HCT116 (cell line): ENCODE measurements at regions not wholly inside any gene's neighbourhood (a gene's known extent, or its start where the extent isn't known, plus 50 kb on each side); places are given as distances from the start of the nearest gene placed in this dataset.

Source experiments
- ATAC-seq: fragments of 200-7000 bp; cut with Tn5 transposase; 2 replicates; pipeline ENCODE4 v1.9.1; 2020; ENCODE audit warnings: mild to moderate bottlenecking, moderate library complexity
- BruUV-seq: library from RNA; stranded (reverse); fragments of 400-500 nt; replicated peaks from 2 replicates; lab custom pipeline; 2021; lab: Mats Ljungman, UMichigan
- CTCF ChIA-PET: fragments of 300-600 bp; sonication (Branson Sonifier 250); formaldehyde crosslinking; loops from one replicate; lab custom pipeline; 2021; ENCODE audit warnings: antibody characterized with exemption; lab: Charles Lee
- POLR2A ChIA-PET: fragments of 300-600, 350-600 bp; sonication (Branson Sonifier 250); formaldehyde crosslinking; loops from one replicate; lab custom pipeline; 2021; ENCODE audit warnings: antibody characterized with exemption; lab: Charles Lee
- RAD21 ChIA-PET, 2 experiments: fragments of 300-600 bp; sonication (Branson Sonifier 250); formaldehyde crosslinking; loops; one replicate each; lab custom pipeline; 2023; ENCODE audit warnings: low total read pairs in 2 of 2; ENCODE audit not compliant: uncharacterized antibody in 2 of 2, unreplicated experiment in 2 of 2, low non-redundant PET in 1 of 2; lab: Charles Lee
- DNase-seq: peaks from one replicate; pipeline ENCODE4 v3.0.0-alpha.2; 2010; ENCODE audit warnings: low read depth, low spot score
- H2AFZ ChIP-seq: fragments of 200-600 bp; shearing (Covaris generic), sonication (generic); 2 replicates; pipeline ENCODE4 v1.6.1; 2017; ENCODE audit warnings: low read depth, mixed run types, mixed read lengths, antibody characterized with exemption, low read length; ENCODE audit not compliant: poor library complexity, severe bottlenecking
- H3K27ac ChIP-seq: 2 replicates; pipeline ENCODE4 v1.5.1; 2012; ENCODE audit warnings: low read depth, low read length
- H3K27me3 ChIP-seq: fragments of 200-600 bp; sonication (generic); 2 replicates; pipeline ENCODE4 v1.6.1; 2016; ENCODE audit warnings: mixed run types, low read length, mixed read lengths; ENCODE audit not compliant: insufficient read depth
- H3K36me3 ChIP-seq, 2 experiments: fragments of 200-500 bp in 1 of 2; fragments of 200-600 bp in 1 of 2; sonication (Bioruptor generic) in 1 of 2; sonication (generic) in 1 of 2; 2 replicates each; pipeline versions ENCODE4 v1.5.1 to v1.6.1; 2014 to 2016; ENCODE audit warnings: low read length in 2 of 2, inconsistent platforms in 1 of 2, mixed read lengths in 1 of 2, mixed run types in 1 of 2; ENCODE audit not compliant: insufficient read depth in 2 of 2, control insufficient read depth in 1 of 2
- H3K4me1 ChIP-seq, 2 experiments: fragments of 200-600 bp in 1 of 2; sonication (generic) in 1 of 2; 2 replicates each; pipeline versions ENCODE4 v1.5.1 to v1.6.1; 2012 to 2017; ENCODE audit warnings: low read length in 2 of 2, inconsistent platforms in 1 of 2, mild to moderate bottlenecking in 1 of 2, mixed read lengths in 1 of 2, mixed run types in 1 of 2, moderate library complexity in 1 of 2; ENCODE audit not compliant: insufficient read depth in 2 of 2, control insufficient read depth in 1 of 2
- H3K4me2 ChIP-seq: fragments of 200-600 bp; sonication (generic); 2 replicates; pipeline ENCODE4 v1.6.1; 2017; ENCODE audit warnings: mixed run types, low read length, mixed read lengths
- H3K4me3 ChIP-seq, 2 experiments: fragments of 200-600 bp in 1 of 2; sonication (generic) in 1 of 2; replicated peaks in 1 of 2; 2 replicates each; pipeline ENCODE4 v1.5.1; 2011 to 2016; ENCODE audit warnings: low read length in 2 of 2, control low read depth in 1 of 2, low read depth in 1 of 2, mild to moderate bottlenecking in 1 of 2, mixed read lengths in 1 of 2, mixed run types in 1 of 2
- H3K79me2 ChIP-seq: fragments of 200-600 bp; sonication (generic); 2 replicates; pipeline ENCODE4 v1.6.1; 2017; ENCODE audit warnings: mild to moderate bottlenecking, mixed run types, low read length, moderate library complexity, mixed read lengths; ENCODE audit not compliant: insufficient read depth
- H3K9ac ChIP-seq: fragments of 200-600 bp; sonication (generic); 2 replicates; pipeline ENCODE4 v1.6.1; 2016; ENCODE audit warnings: low read length, mixed read lengths
- H3K9me2 ChIP-seq: fragments of 200-600 bp; sonication (generic), shearing (Covaris generic); 2 replicates; pipeline ENCODE4 v1.6.1; 2017; ENCODE audit warnings: mixed run types, mild to moderate bottlenecking, moderate library complexity; ENCODE audit not compliant: insufficient read depth
- H3K9me3 ChIP-seq, 2 experiments: fragments of 200-500 bp in 1 of 2; fragments of 200-600 bp in 1 of 2; sonication (Bioruptor generic) in 1 of 2; sonication (generic) in 1 of 2; 2 replicates each; pipeline ENCODE4 v1.6.1; 2014 to 2017; ENCODE audit warnings: low read length in 2 of 2, mixed read lengths in 2 of 2, inconsistent platforms in 1 of 2, low read depth in 1 of 2, mild to moderate bottlenecking in 1 of 2, mixed run types in 1 of 2, moderate library complexity in 1 of 2; ENCODE audit not compliant: control insufficient read depth in 1 of 2, insufficient read depth in 1 of 2
- H4K20me1 ChIP-seq: fragments of 200-600 bp; sonication (generic), shearing (Covaris generic); 2 replicates; pipeline ENCODE4 v1.6.1; 2017; ENCODE audit warnings: mixed run types, mild to moderate bottlenecking, moderate library complexity; ENCODE audit not compliant: insufficient read depth
- ATF3 ChIP-seq: IDR thresholded peaks from 2 replicates; pipeline ENCODE4 v1.6.1; 2012
- CBX3 ChIP-seq: IDR thresholded peaks from 2 replicates; pipeline ENCODE4 v1.6.1; 2012; ENCODE audit warnings: low read depth
- CEBPB ChIP-seq: IDR thresholded peaks from 2 replicates; pipeline ENCODE4 v1.6.1; 2012; ENCODE audit warnings: low read depth
- CTCF ChIP-seq, 3 experiments: fragments of 200-600 bp in 1 of 3; sonication (generic) in 1 of 3; IDR thresholded peaks in 2 of 3; conservative IDR thresholded peaks in 1 of 3; 2 replicates each; pipeline ENCODE4 v1.5.1; 2012 to 2017; ENCODE audit warnings: low read depth in 2 of 3, low read length in 2 of 3, antibody characterized with exemption in 1 of 3, borderline replicate concordance in 1 of 3, control low read depth in 1 of 3, mild to moderate bottlenecking in 1 of 3, mixed read lengths in 1 of 3, mixed run types in 1 of 3, moderate library complexity in 1 of 3; ENCODE audit not compliant: insufficient read depth in 1 of 3
- EGR1 ChIP-seq: IDR thresholded peaks from 2 replicates; pipeline ENCODE4 v1.6.1; 2012; ENCODE audit warnings: low read depth
- ELF1 ChIP-seq: IDR thresholded peaks from 2 replicates; pipeline ENCODE4 v1.6.1; 2012; ENCODE audit warnings: low read depth, borderline replicate concordance
- EZH2 ChIP-seq: fragments of 200-600 bp; sonication (generic); IDR thresholded peaks from 2 replicates; pipeline ENCODE4 v1.6.1; 2017; ENCODE audit warnings: antibody characterized with exemption, mixed run types
- EZH2phosphoT487 ChIP-seq: fragments of 200-600 bp; IDR thresholded peaks from 2 replicates; pipeline ENCODE4 v1.6.1; 2018; ENCODE audit warnings: antibody characterized with exemption, borderline replicate concordance
- FOSL1 ChIP-seq: IDR thresholded peaks from 2 replicates; pipeline ENCODE4 v1.6.1; 2012; ENCODE audit warnings: low read depth
- MAX ChIP-seq: IDR thresholded peaks from 2 replicates; pipeline ENCODE4 v1.6.1; 2012
- POLR2A ChIP-seq: IDR thresholded peaks from 2 replicates; pipeline ENCODE4 v1.7.0; 2011; ENCODE audit warnings: borderline replicate concordance; ENCODE audit not compliant: insufficient read depth, insufficient read length; ENCODE audit errors: extremely low read depth
- POLR2AphosphoS5 ChIP-seq: IDR thresholded peaks from 2 replicates; pipeline ENCODE4 v1.6.1; 2011; ENCODE audit warnings: mild to moderate bottlenecking, low read depth, low read length, moderate library complexity
- RAD21 ChIP-seq: IDR thresholded peaks from 2 replicates; pipeline ENCODE4 v1.6.1; 2012; ENCODE audit warnings: low read depth, mild to moderate bottlenecking
- SIN3A ChIP-seq: IDR thresholded peaks from 2 replicates; pipeline ENCODE4 v1.6.1; 2012; ENCODE audit warnings: low read depth
- SRF ChIP-seq: IDR thresholded peaks from 2 replicates; pipeline ENCODE4 v1.6.1; 2012; ENCODE audit warnings: low read depth
- TCF7L2 ChIP-seq: IDR thresholded peaks from 2 replicates; pipeline ENCODE4 v1.7.0; 2011; ENCODE audit warnings: borderline replicate concordance, inconsistent platforms; ENCODE audit not compliant: insufficient read depth, insufficient read length; ENCODE audit errors: extremely low read depth
- YY1 ChIP-seq: IDR thresholded peaks from 2 replicates; pipeline ENCODE4 v1.6.1; 2011; ENCODE audit warnings: low read length, low read depth, moderate library complexity, mild to moderate bottlenecking; ENCODE audit not compliant: insufficient replicate concordance; ENCODE audit errors: extremely low read depth
- ZFX ChIP-seq: fragments of 450-650 bp; IDR thresholded peaks from 2 replicates; pipeline ENCODE4 v1.6.1; 2017
- ZNF274 ChIP-seq: fragments of 200-500 bp; sonication (Bioruptor generic); IDR thresholded peaks from 2 replicates; pipeline ENCODE4 v1.6.1; 2014; ENCODE audit warnings: mild to moderate bottlenecking, low read depth, low read length, inconsistent platforms
- intact Hi-C: fragments of 100-400 bp; cut with micrococcal nuclease; formaldehyde crosslinking; loops from 2 replicates; pipeline ENCODE4 v1.10.0; 2022

GRCh38 chr3:41118461-41119390 is 80.6 kb upstream of the CTNNB1 start:
- no peak for ATAC-seq

GRCh38 chr3:41120460-41120859 is 78.8 kb upstream of the CTNNB1 start:
- Histone ChIP-seq H3K27me3 (no peaks in the 10 kb centered on the region), H3K27ac (no peak overlapping the region), H3K9me2 (no peaks in the 10 kb centered on the region), H3K36me3 (no peaks in the 10 kb centered on the region), H3K79me2 (no peaks in the 10 kb centered on the region), H3K9me3 (no peaks in the 10 kb centered on the region), H3K9ac (no peak overlapping the region), H3K4me1 (peaks cover 12 to 16% of the 10 kb centered on the region in 2 experiments), H3K4me3 (no peak overlapping the region), H2AFZ (no peak overlapping the region), H3K4me2 (no peak overlapping the region), H4K20me1 (no peaks in the 10 kb centered on the region)
- DNase-seq (no peak), ATAC-seq (no peak)
- intact Hi-C loops = no loop called here
- no TSS peak for BruUV-seq
- CTCF ChIA-PET = no interaction called here
- TF ChIP-seq SRF = no peak
- TF ChIP-seq FOSL1 = no peak
- no peak for TF ChIP-seq CTCF (IDR thresholded peaks at IDR 0.05 in 2 of 3, conservative IDR thresholded peaks at IDR 0.05 in 1 of 3; ENCODE audit: borderline replicate concordance in 1 of 3, insufficient read depth in 1 of 3, low read depth in 2 of 3, low read length in 2 of 3)
- TF ChIP-seq ELF1 = no peak
- TF ChIP-seq CEBPB = no peak
- TF ChIP-seq EZH2 = no peak
- no peak for TF ChIP-seq SIN3A
- TF ChIP-seq EZH2phosphoT487 = no peak
- no peak for TF ChIP-seq RAD21
- no peak for TF ChIP-seq ZNF274
- no peak for TF ChIP-seq ATF3
- TF ChIP-seq POLR2AphosphoS5 = no peak
- no peak for TF ChIP-seq YY1
- no peak for TF ChIP-seq MAX
- RAD21 ChIA-PET = no interaction called here
- POLR2A ChIA-PET = no interaction called here

More at GRCh38 chr3:41118461-41119390, 80.6 kb upstream of the CTNNB1 start:
- H2AFZ ChIP-seq = no peak overlapping the region
- no peaks in the 10 kb centered on the region for H4K20me1 ChIP-seq
- H3K27ac ChIP-seq = no peak overlapping the region
- peaks cover 12 to 16% of the 10 kb centered on the region in 2 experiments for H3K4me1 ChIP-seq
- no peak overlapping the region for H3K4me3 ChIP-seq
- ChIA-PET POLR2A (no interaction called here), CTCF (no interaction called here), RAD21 (no interaction called here)
- TF ChIP-seq CBX3 (no peak), EGR1 (no peak), CEBPB (no peak), POLR2A (no peak), SIN3A (no peak), ZFX (no peak), TCF7L2 (no peak), SRF (no peak), EZH2 (no peak)
- DNase-seq = no peak
- intact Hi-C loops = no loop called here
- no TSS peak for BruUV-seq
- no peaks in the 10 kb centered on the region for H3K27me3 ChIP-seq
- no peaks in the 10 kb centered on the region for H3K9me2 ChIP-seq
- H3K4me2 ChIP-seq = no peak overlapping the region
- no peaks in the 10 kb centered on the region for H3K36me3 ChIP-seq
- no peaks in the 10 kb centered on the region for H3K9me3 ChIP-seq
- H3K79me2 ChIP-seq = no peaks in the 10 kb centered on the region
- no peak overlapping the region for H3K9ac ChIP-seq
